OCI-LY1 (cell line): ENCODE measurements at regions not wholly inside any gene's neighbourhood (a gene's known extent, or its start where the extent isn't known, plus 50 kb on each side); places are given as distances from the start of the nearest gene placed in this dataset.

Source experiments
- CTCF ChIP-seq: fragments of 200-600 bp; sonication (generic), shearing (Covaris generic); IDR thresholded peaks from 2 replicates; pipeline ENCODE4 v1.5.1; 2017; ENCODE audit warnings: mild to moderate bottlenecking, antibody characterized with exemption, low read length, moderate library complexity, mixed read lengths
- EZH2 ChIP-seq: fragments of 200-600 bp; sonication (generic), shearing (Covaris generic); IDR thresholded peaks from 2 replicates; pipeline ENCODE4 v1.8.0; 2017; ENCODE audit warnings: borderline replicate concordance, mixed run types, mild to moderate bottlenecking, antibody characterized with exemption, low read length, moderate library complexity, mixed read lengths

- TF ChIP-seq CTCF = no peak
- no peak for TF ChIP-seq EZH2
Observed at GRCh38 chr18:77896586-77897252, 647.1 kb downstream of the GALR1 start.
